H9 (cell line): ENCODE measurements at regions not wholly inside any gene's neighbourhood (a gene's known extent, or its start where the extent isn't known, plus 50 kb on each side); places are given as distances from the start of the nearest gene placed in this dataset.

Source experiments
- DNase-seq: peaks from one replicate; pipeline ENCODE4 v3.0.0-alpha.2; 2017
- H2AFZ ChIP-seq: one replicate; pipeline ENCODE4 v1.6.1; 2013; ENCODE audit warnings: mild to moderate bottlenecking, low read length, control low read depth, moderate library complexity
- H2AK5ac ChIP-seq: 2 replicates; pipeline ENCODE4 v1.6.1; 2013; ENCODE audit warnings: low read length, control low read depth, mixed read lengths; ENCODE audit not compliant: insufficient read length
- H2BK120ac ChIP-seq: one replicate; pipeline ENCODE4 v1.6.1; 2013; ENCODE audit warnings: low read depth, mild to moderate bottlenecking, low read length, control low read depth, inconsistent platforms; ENCODE audit not compliant: poor library complexity, severe bottlenecking
- H2BK12ac ChIP-seq: 2 replicates; pipeline ENCODE4 v1.6.1; 2013; ENCODE audit warnings: low read length, control low read depth, mixed read lengths, low read depth; ENCODE audit not compliant: insufficient read length
- H2BK15ac ChIP-seq: 2 replicates; pipeline ENCODE4 v1.6.1; 2013; ENCODE audit warnings: low read depth, low read length, control low read depth
- H2BK20ac ChIP-seq: one replicate; pipeline ENCODE4 v1.6.1; 2013; ENCODE audit warnings: low read depth, mild to moderate bottlenecking, low read length, control low read depth, inconsistent platforms; ENCODE audit not compliant: poor library complexity, severe bottlenecking
- H2BK5ac ChIP-seq: 2 replicates; pipeline ENCODE4 v1.6.1; 2013; ENCODE audit warnings: low read length, control low read depth, mixed read lengths; ENCODE audit not compliant: insufficient read length
- H3K14ac ChIP-seq: 2 replicates; pipeline ENCODE4 v1.6.1; 2013; ENCODE audit warnings: low read length, control low read depth; ENCODE audit not compliant: insufficient read depth
- H3K18ac ChIP-seq: 2 replicates; pipeline ENCODE4 v1.6.1; 2013; ENCODE audit warnings: low read depth, mild to moderate bottlenecking, mixed read lengths, low read length, control low read depth; ENCODE audit not compliant: insufficient read length
- H3K23ac ChIP-seq: 2 replicates; pipeline ENCODE4 v1.6.1; 2013; ENCODE audit warnings: low read length, control low read depth, mixed read lengths, low read depth; ENCODE audit not compliant: insufficient read length
- H3K23me2 ChIP-seq: 2 replicates; pipeline ENCODE4 v1.6.1; 2013; ENCODE audit warnings: low read depth, mild to moderate bottlenecking, mixed read lengths, low read length, control low read depth; ENCODE audit not compliant: insufficient read length, poor library complexity, severe bottlenecking
- H3K27ac ChIP-seq: 2 replicates; pipeline ENCODE4 v1.5.1; 2013; ENCODE audit warnings: low read length, control low read depth, mixed read lengths, low read depth; ENCODE audit not compliant: insufficient read length
- H3K27me3 ChIP-seq: 2 replicates; pipeline ENCODE4 v1.6.1; 2013; ENCODE audit warnings: low read length, control low read depth, inconsistent platforms; ENCODE audit not compliant: insufficient read depth
- H3K4ac ChIP-seq: 2 replicates; pipeline ENCODE4 v1.6.1; 2013; ENCODE audit warnings: low read depth, mild to moderate bottlenecking, control low read depth, inconsistent platforms, low read length, moderate library complexity
- H3K4me1 ChIP-seq: 2 replicates; pipeline ENCODE4 v1.6.1; 2013; ENCODE audit warnings: low read length, control low read depth, inconsistent platforms; ENCODE audit not compliant: insufficient read depth
- H3K4me2 ChIP-seq: 2 replicates; pipeline ENCODE4 v1.6.1; 2013; ENCODE audit warnings: low read length, control low read depth, mixed read lengths; ENCODE audit not compliant: insufficient read length, insufficient read depth
- H3K56ac ChIP-seq: 2 replicates; pipeline ENCODE4 v1.6.1; 2013; ENCODE audit warnings: low read depth, mild to moderate bottlenecking, mixed read lengths, low read length, control low read depth; ENCODE audit not compliant: insufficient read length
- H3K79me1 ChIP-seq: 2 replicates; pipeline ENCODE4 v1.6.1; 2013; ENCODE audit warnings: low read depth, mild to moderate bottlenecking, moderate library complexity, low read length, control low read depth, inconsistent platforms; ENCODE audit not compliant: insufficient read depth, poor library complexity, severe bottlenecking
- H3K79me2 ChIP-seq: 2 replicates; pipeline ENCODE4 v1.6.1; 2013; ENCODE audit warnings: low read length, control low read depth, inconsistent platforms; ENCODE audit not compliant: insufficient read depth
- H3K9ac ChIP-seq: 2 replicates; pipeline ENCODE4 v1.6.1; 2013; ENCODE audit warnings: low read length, control low read depth, mixed read lengths; ENCODE audit not compliant: insufficient read length; ENCODE audit errors: extremely low read depth
- H3K9me3 ChIP-seq: one replicate; pipeline ENCODE4 v1.6.1; 2013; ENCODE audit warnings: low read depth, low read length, inconsistent platforms; ENCODE audit not compliant: control insufficient read depth
- H3T11ph ChIP-seq: one replicate; pipeline ENCODE4 v1.6.1; 2013; ENCODE audit warnings: mild to moderate bottlenecking, low read length, control low read depth, inconsistent platforms
- H4K20me1 ChIP-seq: one replicate; pipeline ENCODE4 v1.6.1; 2013; ENCODE audit not compliant: control insufficient read depth, insufficient read length, insufficient read depth
- H4K5ac ChIP-seq: 2 replicates; pipeline ENCODE4 v1.6.1; 2013; ENCODE audit warnings: low read depth, mild to moderate bottlenecking, mixed read lengths, low read length, control low read depth; ENCODE audit not compliant: insufficient read length
- H4K8ac ChIP-seq: replicated peaks from 2 replicates; pipeline ENCODE4 v1.6.1; 2013; ENCODE audit warnings: low read length, control low read depth, mixed read lengths, low read depth; ENCODE audit not compliant: insufficient read length
- H4K91ac ChIP-seq: 2 replicates; pipeline ENCODE4 v1.6.1; 2013; ENCODE audit warnings: low read depth, mild to moderate bottlenecking, moderate library complexity, mixed read lengths, low read length, control low read depth; ENCODE audit not compliant: insufficient read length
- H3K27ac Mint-ChIP-seq, 3 experiments: 2 replicates in 2 of 3; 3 replicates in 1 of 3; pipeline ENCODE4 v1.8.0; 2020 to 2021; ENCODE audit warnings: mixed read lengths in 3 of 3, mild to moderate bottlenecking in 1 of 3, moderate library complexity in 1 of 3
- H3K27me3 Mint-ChIP-seq: 2 replicates; pipeline ENCODE4 v1.8.0; 2021; ENCODE audit warnings: low read depth, mild to moderate bottlenecking, moderate library complexity, mixed read lengths
- H3K36me3 Mint-ChIP-seq, 3 experiments: 2 replicates in 2 of 3; 3 replicates in 1 of 3; pipeline ENCODE4 v1.8.0; 2020 to 2021; ENCODE audit warnings: low read depth in 3 of 3, mixed read lengths in 3 of 3; ENCODE audit not compliant: insufficient read depth in 1 of 3
- H3K4me1 Mint-ChIP-seq, 2 experiments: 2 replicates each; pipeline ENCODE4 v1.8.0; 2020; ENCODE audit warnings: mixed read lengths in 2 of 2
- H3K4me3 Mint-ChIP-seq, 2 experiments: 2 replicates in 1 of 2; 3 replicates in 1 of 2; pipeline ENCODE4 v1.8.0; 2020 to 2021; ENCODE audit warnings: mild to moderate bottlenecking in 2 of 2, mixed read lengths in 2 of 2, moderate library complexity in 1 of 2
- H3K9me3 Mint-ChIP-seq, 2 experiments: 2 replicates in 1 of 2; 3 replicates in 1 of 2; pipeline ENCODE4 v1.8.0; 2020; ENCODE audit warnings: mild to moderate bottlenecking in 2 of 2, mixed read lengths in 2 of 2, moderate library complexity in 1 of 2
- WGBS: extraction: QIAGEN DNeasy Blood & Tissue Kit; methylation state at CpG from one replicate; pipeline ENCODE4 v1.1.7; 2013; ENCODE audit warnings: missing lambda C conversion rate, low lambda C conversion rate, mixed read lengths; ENCODE audit not compliant: insufficient read length; ENCODE audit errors: extremely low coverage; 5-methylcytosine and 5-hydroxymethylcytosine counted together
- TF ChIP-seq, protein P1 (sequence below): fragments of 200-600 bp; sonication (generic); conservative IDR thresholded peaks from 3 replicates; pipeline ENCODE4 v1.8.0; 2021; ENCODE audit warnings: antibody characterized with exemption, mild to moderate bottlenecking

DNA sequence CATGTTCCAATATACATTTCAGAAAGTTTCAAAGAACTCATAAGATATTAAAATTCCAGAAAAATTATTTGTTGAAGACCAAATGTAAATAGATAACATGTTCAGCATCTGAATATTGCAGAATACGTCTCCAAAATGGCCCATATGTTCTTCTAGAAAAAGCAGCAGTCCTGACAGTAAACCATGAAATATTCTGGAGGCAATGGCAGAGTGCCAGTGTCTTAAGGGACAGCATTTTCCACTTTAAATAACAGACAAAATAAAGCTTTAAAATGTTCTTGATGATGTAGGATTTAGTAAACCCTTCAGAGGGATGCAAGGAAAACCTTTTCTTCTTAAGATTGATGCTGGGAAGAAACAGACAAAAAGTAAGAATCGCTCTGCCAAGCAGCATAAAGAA is 721.0 kb downstream of the NR2F1-AS1 start:
- DNase-seq: no peak
- no peaks in the 10 kb centered on the region for H3K79me1 ChIP-seq
- no peaks in the 10 kb centered on the region for H4K20me1 ChIP-seq
- Mint-ChIP-seq H3K27me3 (no peaks in the 10 kb centered on the region), H3K27ac (no peak overlapping the region), H3K4me3 (no peak overlapping the region), H3K4me1 (no peaks in the 10 kb centered on the region), H3K9me3 (no peaks in the 10 kb centered on the region), H3K36me3 (no peaks in the 10 kb centered on the region)
- no peak overlapping the region for H3K14ac ChIP-seq
- no peak overlapping the region for H2BK15ac ChIP-seq
- H2AFZ ChIP-seq: no peak overlapping the region
- H2BK12ac ChIP-seq: no peak overlapping the region
- no peaks in the 10 kb centered on the region for H3K79me2 ChIP-seq
- H2BK5ac ChIP-seq: no peak overlapping the region
- no peak overlapping the region for H3K56ac ChIP-seq
- H4K91ac ChIP-seq: no peak overlapping the region
- no peaks in the 10 kb centered on the region for H3K9me3 ChIP-seq
- TF ChIP-seq, protein P1, sequence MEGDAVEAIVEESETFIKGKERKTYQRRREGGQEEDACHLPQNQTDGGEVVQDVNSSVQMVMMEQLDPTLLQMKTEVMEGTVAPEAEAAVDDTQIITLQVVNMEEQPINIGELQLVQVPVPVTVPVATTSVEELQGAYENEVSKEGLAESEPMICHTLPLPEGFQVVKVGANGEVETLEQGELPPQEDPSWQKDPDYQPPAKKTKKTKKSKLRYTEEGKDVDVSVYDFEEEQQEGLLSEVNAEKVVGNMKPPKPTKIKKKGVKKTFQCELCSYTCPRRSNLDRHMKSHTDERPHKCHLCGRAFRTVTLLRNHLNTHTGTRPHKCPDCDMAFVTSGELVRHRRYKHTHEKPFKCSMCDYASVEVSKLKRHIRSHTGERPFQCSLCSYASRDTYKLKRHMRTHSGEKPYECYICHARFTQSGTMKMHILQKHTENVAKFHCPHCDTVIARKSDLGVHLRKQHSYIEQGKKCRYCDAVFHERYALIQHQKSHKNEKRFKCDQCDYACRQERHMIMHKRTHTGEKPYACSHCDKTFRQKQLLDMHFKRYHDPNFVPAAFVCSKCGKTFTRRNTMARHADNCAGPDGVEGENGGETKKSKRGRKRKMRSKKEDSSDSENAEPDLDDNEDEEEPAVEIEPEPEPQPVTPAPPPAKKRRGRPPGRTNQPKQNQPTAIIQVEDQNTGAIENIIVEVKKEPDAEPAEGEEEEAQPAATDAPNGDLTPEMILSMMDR: no peak
- H3T11ph ChIP-seq: no peak overlapping the region
- no peak overlapping the region for H3K4me2 ChIP-seq
- no peak overlapping the region for H4K8ac ChIP-seq
- H3K18ac ChIP-seq: no peak overlapping the region
- H2BK120ac ChIP-seq: no peak overlapping the region
- H3K23me2 ChIP-seq: no peaks in the 10 kb centered on the region
- H3K4me1 ChIP-seq: no peaks in the 10 kb centered on the region
- H4K5ac ChIP-seq: no peak overlapping the region
- H3K4ac ChIP-seq: no peak overlapping the region
- no peak overlapping the region for H3K27ac ChIP-seq
- no peak overlapping the region for H2BK20ac ChIP-seq
- no peak overlapping the region for H3K9ac ChIP-seq
- WGBS: no CpG with 5 or more reads among the region's 2 CpGs
- no peak overlapping the region for H3K23ac ChIP-seq
- no peaks in the 10 kb centered on the region for H3K27me3 ChIP-seq
- H2AK5ac ChIP-seq: no peak overlapping the region
